GM23338 (cell line): ENCODE measurements at regions not wholly inside any gene's neighbourhood (a gene's known extent, or its start where the extent isn't known, plus 50 kb on each side); places are given as distances from the start of the nearest gene placed in this dataset.

ENCODE experiments used
- ATAC-seq: fragments of 200-7000 bp; cut with Tn5 transposase; 3 replicates; pipeline ENCODE4 v1.9.1; 2020
- DNase-seq: peaks from one replicate; pipeline ENCODE4 v3.0.0-alpha.2; 2015; ENCODE audit warnings: low spot score
- H2AFZ ChIP-seq: fragments of 200-600 bp; sonication (generic); 2 replicates; pipeline ENCODE4 v1.8.0; 2016; ENCODE audit warnings: antibody characterized with exemption, mild to moderate bottlenecking, moderate library complexity
- H3F3A ChIP-seq: fragments of 200-600 bp; sonication (generic); replicated peaks from 2 replicates; pipeline ENCODE4 v1.8.0; 2017; ENCODE audit warnings: antibody characterized with exemption, mixed run types, low read depth
- H3K27ac ChIP-seq: fragments of 200-600 bp; sonication (generic); 2 replicates; pipeline ENCODE4 v1.6.1; 2016; ENCODE audit warnings: low read depth
- H3K27me3 ChIP-seq: fragments of 200-600 bp; sonication (generic); 2 replicates; pipeline ENCODE4 v1.8.0; 2016; ENCODE audit warnings: mild to moderate bottlenecking, mixed run types, moderate library complexity; ENCODE audit not compliant: insufficient read depth
- H3K36me3 ChIP-seq: fragments of 200-600 bp; sonication (generic); 2 replicates; pipeline ENCODE4 v1.8.0; 2016; ENCODE audit warnings: mild to moderate bottlenecking; ENCODE audit not compliant: insufficient read depth
- H3K4me1 ChIP-seq: fragments of 200-600 bp; sonication (generic); 2 replicates; pipeline ENCODE4 v1.8.0; 2016; ENCODE audit warnings: mild to moderate bottlenecking, moderate library complexity; ENCODE audit not compliant: insufficient read depth
- H3K4me2 ChIP-seq: fragments of 200-600 bp; sonication (generic); 2 replicates; pipeline ENCODE4 v1.7.1; 2017; ENCODE audit warnings: mixed run types
- H3K4me3 ChIP-seq: fragments of 200-600 bp; sonication (generic); 2 replicates; pipeline ENCODE4 v1.6.1; 2016; ENCODE audit warnings: mixed run types
- H3K79me2 ChIP-seq: fragments of 200-600 bp; sonication (generic); replicated peaks from 2 replicates; pipeline ENCODE4 v1.8.0; 2017; ENCODE audit warnings: mild to moderate bottlenecking; ENCODE audit not compliant: insufficient read depth
- H3K9me2 ChIP-seq: fragments of 200-600 bp; sonication (generic); 2 replicates; pipeline ENCODE4 v1.8.0; 2017; ENCODE audit not compliant: insufficient read depth
- H4K20me1 ChIP-seq: fragments of 200-600 bp; sonication (generic); replicated peaks from 2 replicates; pipeline ENCODE4 v1.8.0; 2017; ENCODE audit warnings: mild to moderate bottlenecking; ENCODE audit not compliant: insufficient read depth
- H3K27ac Mint-ChIP-seq: 2 replicates; pipeline ENCODE4 v1.8.0; 2020; ENCODE audit warnings: inconsistent platforms, mild to moderate bottlenecking, moderate library complexity, mixed read lengths
- H3K27me3 Mint-ChIP-seq: 3 replicates; pipeline ENCODE4 v1.8.0; 2022; ENCODE audit warnings: low read depth, mild to moderate bottlenecking, moderate library complexity, mixed read lengths, inconsistent platforms; ENCODE audit not compliant: insufficient read depth, poor library complexity
- H3K36me3 Mint-ChIP-seq: 3 replicates; pipeline ENCODE4 v1.8.0; 2021; ENCODE audit warnings: low read depth, mild to moderate bottlenecking, inconsistent platforms, moderate library complexity, mixed read lengths
- H3K4me1 Mint-ChIP-seq: 3 replicates; pipeline ENCODE4 v1.8.0; 2020; ENCODE audit warnings: mild to moderate bottlenecking, inconsistent platforms, mixed read lengths
- H3K4me3 Mint-ChIP-seq: 3 replicates; pipeline ENCODE4 v1.8.0; 2021; ENCODE audit warnings: moderate library complexity, mild to moderate bottlenecking, inconsistent platforms, mixed read lengths
- H3K9me3 Mint-ChIP-seq: 3 replicates; pipeline ENCODE4 v1.8.0; 2020; ENCODE audit warnings: moderate library complexity, mild to moderate bottlenecking, inconsistent platforms, mixed read lengths
- CREB1 ChIP-seq: fragments of 250-450 bp; sonication (Bioruptor Pico); IDR thresholded peaks from 2 replicates; pipeline ENCODE4 v1.5.0; 2020; ENCODE audit warnings: low read depth, mild to moderate bottlenecking, moderate library complexity
- CTCF ChIP-seq, 2 experiments: fragments of 200-600 bp in 1 of 2; sonication (generic) in 1 of 2; conservative IDR thresholded peaks; 2 replicates each; pipeline versions ENCODE4 v1.5.1 to v1.6.1; 2016 to 2017; ENCODE audit warnings: antibody characterized with exemption in 2 of 2, low read depth in 2 of 2, mild to moderate bottlenecking in 2 of 2, moderate library complexity in 1 of 2
- ETS1 ChIP-seq: IDR thresholded peaks from 2 replicates; pipeline ENCODE4 v1.6.1; 2016; ENCODE audit warnings: antibody characterized with exemption
- EZH2 ChIP-seq: fragments of 200-600 bp; sonication (generic); IDR thresholded peaks from one replicate; pipeline ENCODE4 v1.8.0; 2017; ENCODE audit warnings: antibody characterized with exemption, mild to moderate bottlenecking, low read depth; ENCODE audit not compliant: unreplicated experiment
- EZH2phosphoT487 ChIP-seq: fragments of 200-600 bp; sonication (generic); IDR thresholded peaks from one replicate; pipeline ENCODE4 v1.8.1; 2018; ENCODE audit warnings: antibody characterized with exemption; ENCODE audit not compliant: unreplicated experiment
- JUNB ChIP-seq: IDR thresholded peaks from one replicate; pipeline ENCODE4 v1.6.1; 2016; ENCODE audit warnings: antibody characterized with exemption; ENCODE audit not compliant: unreplicated experiment
- NANOG ChIP-seq: IDR thresholded peaks from 2 replicates; pipeline ENCODE4 v1.6.1; 2016; ENCODE audit warnings: antibody characterized with exemption, borderline replicate concordance
- POLR2AphosphoS5 ChIP-seq: IDR thresholded peaks from 2 replicates; pipeline ENCODE4 v1.6.1; 2016; ENCODE audit warnings: antibody characterized with exemption, low read depth
- REST ChIP-seq: IDR thresholded peaks from one replicate; pipeline ENCODE4 v1.6.1; 2018; ENCODE audit warnings: antibody characterized with exemption; ENCODE audit not compliant: unreplicated experiment
- STAT1 ChIP-seq: IDR thresholded peaks from one replicate; pipeline ENCODE4 v1.6.1; 2016; ENCODE audit warnings: antibody characterized with exemption; ENCODE audit not compliant: unreplicated experiment
- ZNF114 ChIP-seq: fragments of 250-450 bp; sonication (Bioruptor Pico); IDR thresholded peaks from 2 replicates; pipeline ENCODE4 v1.5.0; 2020; ENCODE audit warnings: mild to moderate bottlenecking, moderate library complexity
- ZNF331 ChIP-seq: fragments of 250-450 bp; sonication (Bioruptor Pico); IDR thresholded peaks from 2 replicates; pipeline ENCODE4 v1.5.0; 2020; ENCODE audit warnings: low read depth, mild to moderate bottlenecking, moderate library complexity
- ZNF462 ChIP-seq: fragments of 250-450 bp; sonication (Bioruptor Pico); IDR thresholded peaks from 2 replicates; pipeline ENCODE4 v1.5.0; 2020; ENCODE audit warnings: mild to moderate bottlenecking, moderate library complexity

- no peaks in the 10 kb centered on the region for H3K36me3 Mint-ChIP-seq
- H3K9me2 ChIP-seq: no peaks in the 10 kb centered on the region
- no peak overlapping the region for H3K27ac ChIP-seq
- no peaks in the 10 kb centered on the region for H3K79me2 ChIP-seq
- DNase-seq: no peak
- H3K27me3 Mint-ChIP-seq: peaks cover 4% of the 10 kb centered on the region
- H3K4me2 ChIP-seq: no peak overlapping the region
- H3K27me3 ChIP-seq: no peaks in the 10 kb centered on the region
- no peak overlapping the region for H3K27ac Mint-ChIP-seq
- peaks cover 11% of the 10 kb centered on the region for H3K4me1 Mint-ChIP-seq
- 0 out of 2 replicates have a peak, but pooled peaks cover 2% of the 10 kb centered on the region for H3F3A ChIP-seq
- H4K20me1 ChIP-seq: no peaks in the 10 kb centered on the region
- ATAC-seq: no peak
- no peak overlapping the region for H3K4me3 ChIP-seq
- no peak overlapping the region for H2AFZ ChIP-seq
- H3K9me3 Mint-ChIP-seq: no peaks in the 10 kb centered on the region
- H3K4me3 Mint-ChIP-seq: no peak overlapping the region
- TF ChIP-seq ZNF462 (CRISPR knock-in tag): no peak
- TF ChIP-seq CREB1: no peak
- no peak for TF ChIP-seq JUNB
- no peak for TF ChIP-seq STAT1
- no peak for TF ChIP-seq CTCF (conservative IDR thresholded peaks at IDR 0.05; ENCODE audit: low read depth in 2 of 2)
- TF ChIP-seq EZH2phosphoT487: no peak
- no peak for TF ChIP-seq ZNF331 (CRISPR knock-in tag)
- TF ChIP-seq NANOG: no peak
- no peak for TF ChIP-seq ETS1
- TF ChIP-seq EZH2: no peak
- no peak for TF ChIP-seq REST
- no peak for TF ChIP-seq ZNF114 (CRISPR knock-in tag)
- no peak for TF ChIP-seq POLR2AphosphoS5
- H3K36me3 ChIP-seq: no peaks in the 10 kb centered on the region
- peaks cover 6% of the 10 kb centered on the region; the same call in 1 of the 2 replicates for H3K4me1 ChIP-seq
Measured at GRCh38 chr1:25137521-25138395, 94.5 kb downstream of the SYF2 start.
